GM12878 (cell line): ENCODE measurements at regions not wholly inside any gene's neighbourhood (a gene's known extent, or its start where the extent isn't known, plus 50 kb on each side); places are given as distances from the start of the nearest gene placed in this dataset.
"Not testable (repeated sequence)": the region's sequence is repeated elsewhere in the genome, so short reads cannot be mapped to it uniquely, and the experiment has no call there.

ENCODE experiments used
- CREM ChIP-seq: IDR thresholded peaks from 2 replicates; pipeline ENCODE4 v1.6.1; 2014; ENCODE audit warnings: antibody characterized with exemption, low read depth
- CTCF ChIP-seq, 3 experiments: IDR thresholded peaks in 2 of 3; conservative IDR thresholded peaks in 1 of 3; 2 replicates each; pipeline ENCODE4 v1.5.1; 2011; ENCODE audit warnings: low read depth in 3 of 3, low read length in 3 of 3, mild to moderate bottlenecking in 3 of 3, control low read depth in 2 of 3, moderate library complexity in 2 of 3, inconsistent platforms in 1 of 3, mixed read lengths in 1 of 3; ENCODE audit not compliant: control insufficient read depth in 2 of 3, insufficient read depth in 1 of 3; ENCODE audit errors: extremely low read depth in 1 of 3
- EZH2 ChIP-seq: IDR thresholded peaks from 2 replicates; pipeline ENCODE4 v1.6.1; 2012; ENCODE audit warnings: low read depth, mild to moderate bottlenecking, control low read depth, inconsistent platforms, low read length, borderline replicate concordance; ENCODE audit not compliant: control insufficient read depth
- LARP7 ChIP-seq: fragments of 450-650 bp; IDR thresholded peaks from 2 replicates; pipeline ENCODE4 v1.6.1; 2017; ENCODE audit warnings: mild to moderate bottlenecking
- MEF2B ChIP-seq: fragments of 450-650 bp; IDR thresholded peaks from 2 replicates; pipeline ENCODE4 v1.6.1; 2018; ENCODE audit warnings: mild to moderate bottlenecking, moderate library complexity; ENCODE audit not compliant: partially characterized antibody, poor library complexity, severe bottlenecking
- PML ChIP-seq: IDR thresholded peaks from 2 replicates; pipeline ENCODE4 v1.6.1; 2012; ENCODE audit warnings: low read length, inconsistent platforms
- POLR2A ChIP-seq: IDR thresholded peaks from 2 replicates; pipeline ENCODE4 v1.6.1; 2011; ENCODE audit warnings: low read depth, mild to moderate bottlenecking, low read length
- RFX5 ChIP-seq: IDR thresholded peaks from 2 replicates; pipeline ENCODE4 v1.6.1; 2011; ENCODE audit warnings: low read depth, low read length, improper control_type of control experiment
- TAF1 ChIP-seq: IDR thresholded peaks from 2 replicates; pipeline ENCODE4 v1.6.1; 2011; ENCODE audit warnings: mild to moderate bottlenecking, low read depth, low read length, borderline replicate concordance
- ZNF592 ChIP-seq: fragments of 450-650 bp; IDR thresholded peaks from 2 replicates; pipeline ENCODE4 v1.6.1; 2017; ENCODE audit warnings: mild to moderate bottlenecking, moderate library complexity

GRCh38 chr3:6498944-6499343 lies 362.0 kb upstream of the GRM7 start:
- TF ChIP-seq CTCF (IDR thresholded peaks at IDR 0.05 in 2 of 3, conservative IDR thresholded peaks at IDR 0.05 in 1 of 3; ENCODE audit: control insufficient read depth in 2 of 3, extremely low read depth in 1 of 3, insufficient read depth in 1 of 3, low read depth in 3 of 3, low read length in 3 of 3); RFX5; EZH2; MEF2B; POLR2A; LARP7; CREM; PML; TAF1; ZNF592: not testable (repeated sequence)
